Neuron (in vitro differentiated cells): ENCODE measurements at regions not wholly inside any gene's neighbourhood (a gene's known extent, or its start where the extent isn't known, plus 50 kb on each side); places are given as distances from the start of the nearest gene placed in this dataset.

Source experiments
- H2AFZ ChIP-seq: one replicate; pipeline ENCODE4 v1.6.1; 2013; ENCODE audit warnings: low read depth, mild to moderate bottlenecking, inconsistent platforms, low read length, moderate library complexity
- H3K27me3 ChIP-seq: one replicate; pipeline ENCODE4 v1.6.1; 2013; ENCODE audit warnings: low read length; ENCODE audit not compliant: insufficient read depth
- H3K36me3 ChIP-seq: one replicate; pipeline ENCODE4 v1.6.1; 2013; ENCODE audit warnings: low read length; ENCODE audit not compliant: insufficient read depth
- H3K4me1 ChIP-seq: one replicate; pipeline ENCODE4 v1.6.1; 2013; ENCODE audit warnings: low read length; ENCODE audit not compliant: insufficient read depth
- H3K4me3 ChIP-seq: 2 replicates; pipeline ENCODE4 v1.5.1; 2013; ENCODE audit warnings: mild to moderate bottlenecking, low read length, moderate library complexity
- H3K9me3 ChIP-seq: one replicate; pipeline ENCODE4 v1.6.1; 2013; ENCODE audit warnings: low read length

DNA sequence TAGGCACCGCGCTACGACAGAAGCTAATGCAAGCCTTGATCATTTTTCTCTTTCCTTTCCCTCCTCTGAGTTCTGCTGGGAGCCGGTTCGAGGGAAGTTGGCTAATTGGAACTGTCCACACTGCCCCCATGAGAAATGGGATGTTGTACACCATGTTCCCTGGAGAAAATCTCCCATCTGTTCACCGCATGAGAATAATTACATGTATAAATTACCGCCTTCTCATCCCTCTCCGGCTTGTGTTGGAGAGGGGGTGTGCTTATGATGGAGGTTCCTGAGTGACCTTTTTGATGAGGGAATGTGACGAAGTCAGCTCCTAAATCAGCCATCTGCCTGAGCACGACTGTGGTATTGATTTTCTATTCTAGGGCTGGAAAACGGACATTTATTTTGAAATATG lies 320.2 kb upstream of the SULF2 start:
- Histone ChIP-seq H3K36me3 (no peaks in the 10 kb centered on the region), H3K4me1 (no peaks in the 10 kb centered on the region), H3K27me3 (no peaks in the 10 kb centered on the region), H3K4me3 (no peak overlapping the region), H3K9me3 (no peaks in the 10 kb centered on the region), H2AFZ (no peak overlapping the region)

DNA sequence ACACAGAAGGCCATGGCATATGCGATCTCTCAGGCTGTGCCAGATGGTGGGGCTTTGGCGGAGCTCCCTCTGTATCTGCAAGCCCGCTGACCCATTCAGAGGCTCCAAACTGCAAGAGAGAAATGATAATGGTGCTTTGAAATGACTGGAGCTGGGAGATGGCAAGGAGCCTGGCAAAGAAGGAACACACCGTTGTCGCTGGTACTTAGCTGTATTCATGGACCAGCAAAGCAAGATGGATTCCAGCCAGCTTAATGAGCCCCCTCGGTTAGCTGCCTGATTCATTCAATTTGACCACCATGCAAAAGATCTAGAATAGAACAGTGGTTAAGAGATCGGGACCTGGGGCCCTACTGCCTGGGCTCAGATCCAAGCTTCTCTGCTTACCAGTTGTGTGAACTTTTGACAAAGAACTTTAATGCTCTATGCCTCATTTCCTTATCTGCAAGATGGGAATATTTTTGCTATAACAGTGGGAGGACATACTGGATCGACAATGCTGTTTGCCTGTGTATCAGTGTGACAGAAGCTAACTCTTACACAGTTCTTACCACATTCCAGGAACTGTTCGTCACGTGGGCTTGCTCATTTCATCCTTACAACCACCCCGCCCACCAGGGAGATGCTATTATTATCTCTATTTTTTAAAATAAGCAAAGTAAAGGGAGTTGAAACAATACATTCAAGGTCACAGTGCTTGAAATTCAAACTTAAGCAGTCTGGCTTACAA lies 317.8 kb upstream of the SULF2 start:
- no peaks in the 10 kb centered on the region for H3K4me1 ChIP-seq
- H3K36me3 ChIP-seq = no peaks in the 10 kb centered on the region
- H3K27me3 ChIP-seq = no peaks in the 10 kb centered on the region
- H2AFZ ChIP-seq = no peak overlapping the region
- no peaks in the 10 kb centered on the region for H3K9me3 ChIP-seq
- H3K4me3 ChIP-seq = no peak overlapping the region

DNA sequence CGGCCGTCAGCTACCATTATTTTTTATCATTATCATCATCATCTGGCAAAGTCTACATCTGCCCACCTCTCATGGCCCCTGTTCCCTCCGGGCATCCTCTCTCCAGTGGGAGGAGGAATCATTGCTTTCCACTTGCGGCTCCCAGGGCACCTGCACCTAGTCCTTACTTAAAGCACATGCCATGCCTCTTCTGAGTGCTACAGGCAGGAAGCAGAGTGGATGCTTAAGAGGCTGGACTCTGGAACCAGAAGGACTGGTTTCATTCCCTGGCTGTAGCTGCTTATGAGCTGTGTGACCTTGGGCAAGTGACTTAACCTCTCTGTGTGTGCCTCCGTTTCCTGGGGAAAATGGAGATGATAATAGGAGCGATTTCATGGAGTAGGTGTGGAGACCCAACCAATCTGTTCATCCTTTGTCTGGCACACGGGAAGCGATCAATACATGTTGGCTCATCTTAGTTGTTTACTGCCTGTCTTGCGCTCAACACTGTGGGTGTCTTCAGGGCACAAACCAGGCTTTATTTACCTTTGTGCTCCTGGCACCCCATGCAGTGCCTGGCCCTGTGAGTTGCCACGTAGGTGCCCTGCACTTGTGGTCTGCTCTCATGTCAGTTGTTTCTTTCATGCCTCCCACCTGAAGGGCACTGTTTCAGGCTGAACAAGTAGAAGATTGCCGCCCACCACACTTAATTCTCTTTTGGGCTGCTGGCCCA lies 317.0 kb upstream of the SULF2 start:
- Histone ChIP-seq H3K4me3 (no peak overlapping the region), H3K36me3 (no peaks in the 10 kb centered on the region), H3K27me3 (no peaks in the 10 kb centered on the region), H2AFZ (no peak overlapping the region), H3K4me1 (no peaks in the 10 kb centered on the region), H3K9me3 (no peaks in the 10 kb centered on the region)

- no peak overlapping the region for H3K4me3 ChIP-seq
Measured at GRCh38 chr20:48100483-48100882, 315.2 kb upstream of the SULF2 start.

GRCh38 chr20:48098866-48099265 lies 313.6 kb upstream of the SULF2 start:
- Histone ChIP-seq H3K27me3 (no peaks in the 10 kb centered on the region), H3K4me1 (no peaks in the 10 kb centered on the region), H3K36me3 (no peaks in the 10 kb centered on the region), H2AFZ (no peak overlapping the region), H3K9me3 (no peaks in the 10 kb centered on the region), H3K4me3 (no peak overlapping the region)

More at GRCh38 chr20:48100483-48100882, 315.2 kb upstream of the SULF2 start:
- Histone ChIP-seq H3K36me3 (no peaks in the 10 kb centered on the region), H3K9me3 (no peaks in the 10 kb centered on the region), H3K27me3 (no peaks in the 10 kb centered on the region), H2AFZ (no peak overlapping the region), H3K4me1 (no peaks in the 10 kb centered on the region)

DNA sequence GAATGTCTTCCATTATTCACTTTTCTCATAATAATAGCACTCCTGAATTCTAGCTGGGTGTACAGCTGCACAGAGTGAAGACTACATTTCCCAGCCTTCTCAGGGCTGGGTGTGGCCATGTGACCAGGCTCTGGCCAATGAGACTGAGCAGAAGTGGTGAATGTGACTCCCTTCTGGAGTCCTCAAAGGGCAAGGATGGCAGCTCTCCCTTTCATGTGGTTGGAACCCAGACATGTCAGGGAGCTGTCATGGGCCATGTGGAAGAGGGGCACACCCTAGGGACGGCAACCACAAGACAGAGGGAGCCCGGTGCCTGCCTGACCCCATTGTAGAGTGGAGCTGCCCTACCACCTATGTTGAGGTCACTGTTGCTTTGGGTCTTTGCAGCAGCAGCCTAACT lies 312.8 kb upstream of the SULF2 start:
- Histone ChIP-seq H3K27me3 (no peaks in the 10 kb centered on the region), H3K4me3 (no peak overlapping the region), H2AFZ (no peak overlapping the region), H3K36me3 (no peaks in the 10 kb centered on the region), H3K9me3 (no peaks in the 10 kb centered on the region), H3K4me1 (no peaks in the 10 kb centered on the region)

DNA sequence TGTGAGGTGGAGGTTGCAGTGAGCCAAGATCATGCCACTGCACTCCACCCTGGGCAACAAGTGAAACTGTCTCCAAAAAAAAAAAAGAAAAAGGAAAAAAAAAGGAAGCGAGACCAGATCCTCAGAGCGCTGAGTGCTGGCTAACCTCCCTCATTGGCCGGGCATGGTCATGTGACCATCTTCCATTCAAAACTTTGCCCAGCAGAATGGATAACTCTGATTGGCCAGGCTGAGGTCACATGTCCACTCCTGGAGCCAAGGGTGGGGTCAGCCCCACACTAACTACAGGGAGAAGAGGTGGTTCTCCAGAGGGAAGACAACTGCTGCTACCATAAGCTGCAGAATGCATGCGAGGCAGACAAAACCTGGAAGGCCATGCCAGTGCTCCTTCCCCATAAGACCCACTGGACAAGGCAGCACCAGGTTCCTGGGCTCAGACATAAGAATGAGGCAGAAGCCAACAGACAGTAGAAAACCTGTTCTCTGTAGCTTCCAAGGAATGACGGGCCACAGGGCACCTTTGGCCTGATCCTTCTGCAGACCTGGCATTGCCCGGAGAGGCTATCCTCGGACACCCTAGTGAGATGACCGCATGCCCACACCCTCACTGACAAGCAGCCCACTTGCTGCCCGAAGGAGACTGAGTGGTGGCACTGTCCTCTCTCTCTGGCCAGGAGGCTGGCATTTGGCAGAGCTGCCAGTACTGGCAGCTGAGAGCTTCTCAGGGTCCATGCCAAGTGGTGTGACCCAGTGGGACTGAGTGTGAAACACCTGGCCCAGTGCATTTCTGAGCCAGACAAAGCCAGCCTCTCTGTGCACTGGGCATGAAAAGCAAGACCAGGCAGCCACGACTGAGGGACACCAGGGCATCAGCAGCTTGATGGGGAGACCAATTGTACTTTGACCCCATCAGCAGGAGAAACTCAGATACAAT lies 311.9 kb upstream of the SULF2 start:
- Histone ChIP-seq H2AFZ (no peak overlapping the region), H3K4me3 (no peak overlapping the region), H3K36me3 (no peaks in the 10 kb centered on the region), H3K4me1 (no peaks in the 10 kb centered on the region), H3K27me3 (no peaks in the 10 kb centered on the region), H3K9me3 (no peaks in the 10 kb centered on the region)

DNA sequence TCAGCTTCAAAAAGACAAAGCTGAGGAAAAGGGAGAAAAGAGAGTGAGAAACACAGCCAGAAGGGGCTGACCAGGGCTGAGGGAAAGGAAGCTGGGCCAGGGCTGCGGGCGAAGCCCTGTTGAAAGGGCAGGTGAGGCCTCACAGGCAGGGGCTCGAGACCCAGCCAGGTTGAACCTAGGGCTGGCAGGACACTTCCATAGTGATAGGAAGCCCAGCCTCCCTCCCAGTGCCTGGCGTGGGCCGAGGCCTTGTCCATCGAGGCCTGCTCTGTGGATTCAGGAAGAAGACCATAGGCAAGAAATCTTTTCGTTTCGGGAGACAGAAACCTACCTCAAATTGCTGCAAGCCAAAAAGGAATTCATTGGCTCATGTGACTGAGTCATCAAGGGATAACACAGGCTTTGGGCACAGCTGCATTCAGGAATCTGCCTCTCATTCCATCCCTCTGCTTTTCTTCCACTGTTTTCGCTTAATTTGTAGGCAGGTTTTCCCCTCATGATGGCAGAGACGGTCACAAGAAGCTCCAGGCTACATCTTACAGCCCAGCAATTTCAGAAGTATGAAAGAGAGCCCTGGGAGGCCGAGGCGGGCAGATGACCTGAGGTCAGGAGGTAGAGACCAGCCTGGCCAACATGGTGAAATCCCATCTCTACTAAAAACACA lies 311.1 kb upstream of the SULF2 start:
- no peak overlapping the region for H2AFZ ChIP-seq
- no peaks in the 10 kb centered on the region for H3K36me3 ChIP-seq
- no peaks in the 10 kb centered on the region for H3K9me3 ChIP-seq
- no peaks in the 10 kb centered on the region for H3K4me1 ChIP-seq
- H3K4me3 ChIP-seq = no peak overlapping the region
- H3K27me3 ChIP-seq = no peaks in the 10 kb centered on the region

DNA sequence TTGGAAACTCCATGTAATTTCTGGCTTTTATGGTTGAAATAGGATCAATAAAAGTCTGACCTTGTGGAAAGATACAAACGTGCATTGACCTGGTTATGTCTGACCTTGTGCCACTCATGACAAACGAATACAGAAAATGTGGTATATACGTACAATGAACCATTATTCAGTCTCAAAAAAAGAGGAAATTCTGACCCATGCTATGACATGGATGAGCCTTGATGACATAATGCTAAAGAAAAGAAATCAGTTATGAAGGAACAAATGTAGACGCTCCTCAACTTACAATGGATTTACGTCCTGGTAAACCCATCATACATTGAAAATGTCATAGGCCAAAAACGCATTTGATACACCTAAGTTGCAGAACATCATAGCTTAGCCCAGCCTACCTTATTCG lies 309.7 kb upstream of the SULF2 start:
- H3K36me3 ChIP-seq = no peaks in the 10 kb centered on the region
- no peaks in the 10 kb centered on the region for H3K27me3 ChIP-seq
- H3K4me3 ChIP-seq = no peak overlapping the region
- H3K9me3 ChIP-seq = no peaks in the 10 kb centered on the region
- no peak overlapping the region for H2AFZ ChIP-seq
- no peaks in the 10 kb centered on the region for H3K4me1 ChIP-seq

GRCh38 chr20:48094196-48094749 lies 309.0 kb upstream of the SULF2 start:
- Histone ChIP-seq H3K4me1 (no peaks in the 10 kb centered on the region), H3K9me3 (peaks cover 2% of the 10 kb centered on the region), H3K27me3 (no peaks in the 10 kb centered on the region), H2AFZ (no peak overlapping the region), H3K36me3 (no peaks in the 10 kb centered on the region), H3K4me3 (no peak overlapping the region)

GRCh38 chr20:48092596-48093280 lies 307.5 kb upstream of the SULF2 start:
- peaks cover 2% of the 10 kb centered on the region for H3K9me3 ChIP-seq
- no peaks in the 10 kb centered on the region for H3K27me3 ChIP-seq
- no peaks in the 10 kb centered on the region for H3K36me3 ChIP-seq
- no peak overlapping the region for H3K4me3 ChIP-seq
- H2AFZ ChIP-seq = no peak overlapping the region
- H3K4me1 ChIP-seq = no peaks in the 10 kb centered on the region

DNA sequence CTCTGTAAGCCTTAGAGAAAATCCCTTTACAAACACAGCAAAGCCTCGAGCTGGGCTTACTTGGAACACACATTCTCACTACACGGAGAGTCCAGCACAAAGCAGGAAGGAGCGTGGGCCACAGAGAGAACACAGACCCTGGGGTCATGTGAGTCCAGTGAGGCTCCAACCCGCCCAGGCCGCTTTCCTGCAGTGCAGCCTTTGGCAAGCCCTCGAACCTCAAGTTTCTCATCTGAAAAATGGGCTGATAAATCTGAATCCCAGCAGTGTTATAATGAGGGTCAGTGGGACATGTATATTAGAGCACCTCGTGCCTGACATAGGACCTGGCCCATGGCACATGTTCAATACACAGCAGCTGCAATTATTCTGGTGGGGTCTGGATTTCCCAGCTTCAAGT lies 305.5 kb upstream of the SULF2 start:
- Histone ChIP-seq H3K4me1 (no peaks in the 10 kb centered on the region), H3K36me3 (no peaks in the 10 kb centered on the region), H3K4me3 (no peak overlapping the region), H2AFZ (no peak overlapping the region), H3K27me3 (no peaks in the 10 kb centered on the region), H3K9me3 (peaks cover 2% of the 10 kb centered on the region)
